Hepatocyte (in vitro differentiated cells): ENCODE measurements at regions not wholly inside any gene's neighbourhood (a gene's known extent, or its start where the extent isn't known, plus 50 kb on each side); places are given as distances from the start of the nearest gene placed in this dataset.
"Not testable (repeated sequence)": the region's sequence is repeated elsewhere in the genome, so short reads cannot be mapped to it uniquely, and the experiment has no call there.

Experiments
- DNase-seq: peaks from one replicate; pipeline ENCODE4 v3.0.0-alpha.2; 2016; ENCODE audit warnings: low spot score
- H2AFZ ChIP-seq: fragments of 200-600 bp; sonication (generic); 2 replicates; pipeline ENCODE4 v1.6.0; 2016; ENCODE audit warnings: antibody characterized with exemption, mild to moderate bottlenecking
- H3K27ac ChIP-seq: fragments of 200-600 bp; sonication (generic); 2 replicates; pipeline ENCODE4 v1.5.1; 2016; ENCODE audit warnings: mild to moderate bottlenecking
- H3K27me3 ChIP-seq: fragments of 200-600 bp; sonication (generic); 2 replicates; pipeline ENCODE4 v1.6.1; 2016
- H3K36me3 ChIP-seq: fragments of 200-600 bp; sonication (generic); replicated peaks from 2 replicates; pipeline ENCODE4 v1.5.1; 2016; ENCODE audit warnings: low read depth; ENCODE audit not compliant: insufficient read depth
- H3K4me1 ChIP-seq: fragments of 200-600 bp; sonication (generic); 2 replicates; pipeline ENCODE4 v1.5.1; 2016; ENCODE audit warnings: mild to moderate bottlenecking, moderate library complexity; ENCODE audit not compliant: insufficient read depth
- H3K4me2 ChIP-seq: fragments of 200-600 bp; sonication (generic); 2 replicates; pipeline ENCODE4 v1.6.0; 2016
- H3K4me3 ChIP-seq: fragments of 200-600 bp; sonication (generic); 2 replicates; pipeline ENCODE4 v1.5.1; 2016; ENCODE audit warnings: mild to moderate bottlenecking
- H3K79me2 ChIP-seq: fragments of 200-600 bp; sonication (generic); 2 replicates; pipeline ENCODE4 v1.6.0; 2017; ENCODE audit warnings: mild to moderate bottlenecking
- H3K9me2 ChIP-seq: fragments of 200-600 bp; sonication (generic); replicated peaks from 2 replicates; pipeline ENCODE4 v1.6.0; 2017; ENCODE audit warnings: mild to moderate bottlenecking; ENCODE audit not compliant: insufficient read depth
- H3K9me3 ChIP-seq: fragments of 200-600 bp; sonication (generic); 2 replicates; pipeline ENCODE4 v1.5.1; 2016; ENCODE audit warnings: low read depth, mild to moderate bottlenecking
- H4K20me1 ChIP-seq: fragments of 200-600 bp; sonication (generic); 2 replicates; pipeline ENCODE4 v1.6.0; 2016; ENCODE audit warnings: mild to moderate bottlenecking; ENCODE audit not compliant: insufficient read depth, poor library complexity, severe bottlenecking
- EZH2 ChIP-seq: fragments of 200-600 bp; sonication (generic); IDR thresholded peaks from 2 replicates; pipeline ENCODE4 v1.6.1; 2016; ENCODE audit warnings: antibody characterized with exemption, mild to moderate bottlenecking, borderline replicate concordance
- EZH2phosphoT487 ChIP-seq: fragments of 200-600 bp; sonication (generic); IDR thresholded peaks from one replicate; pipeline ENCODE4 v1.6.1; 2018; ENCODE audit warnings: antibody characterized with exemption, mild to moderate bottlenecking, low read depth, moderate library complexity; ENCODE audit not compliant: unreplicated experiment, severe bottlenecking
- WGBS: methylation state at CpG from one replicate; pipeline ENCODE4 v1.1.6; 2016; ENCODE audit warnings: low lambda C conversion rate; ENCODE audit errors: missing lambda C conversion rate; 5-methylcytosine and 5-hydroxymethylcytosine counted together
- TF ChIP-seq, protein P1 (sequence below): fragments of 200-600 bp; sonication (generic); IDR thresholded peaks from 2 replicates; pipeline ENCODE4 v1.5.1; 2016; ENCODE audit warnings: antibody characterized with exemption, mild to moderate bottlenecking; ENCODE audit not compliant: poor library complexity

DNA sequence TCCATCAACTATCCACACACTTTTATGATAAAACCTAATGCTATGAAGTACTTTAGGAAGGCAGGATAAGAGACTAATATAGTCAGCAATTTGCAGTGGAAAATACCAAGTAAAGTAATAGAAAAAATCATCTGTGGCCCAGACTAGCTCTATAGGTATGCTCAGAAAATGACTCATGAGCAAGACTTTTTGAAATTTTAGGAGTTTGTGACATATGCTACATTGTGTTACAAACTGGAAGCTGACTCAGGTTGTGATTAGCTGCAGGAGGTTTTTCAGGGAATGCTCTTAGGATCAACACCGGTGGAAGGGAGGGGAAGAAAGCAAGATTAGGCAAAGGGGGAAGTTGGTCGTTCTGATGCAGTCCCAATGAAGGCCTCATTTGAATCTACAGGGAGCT is 56.1 kb downstream of the FEZF1 start:
- 26% methylated on average over 2 of the region's 2 CpGs for WGBS

DNA sequence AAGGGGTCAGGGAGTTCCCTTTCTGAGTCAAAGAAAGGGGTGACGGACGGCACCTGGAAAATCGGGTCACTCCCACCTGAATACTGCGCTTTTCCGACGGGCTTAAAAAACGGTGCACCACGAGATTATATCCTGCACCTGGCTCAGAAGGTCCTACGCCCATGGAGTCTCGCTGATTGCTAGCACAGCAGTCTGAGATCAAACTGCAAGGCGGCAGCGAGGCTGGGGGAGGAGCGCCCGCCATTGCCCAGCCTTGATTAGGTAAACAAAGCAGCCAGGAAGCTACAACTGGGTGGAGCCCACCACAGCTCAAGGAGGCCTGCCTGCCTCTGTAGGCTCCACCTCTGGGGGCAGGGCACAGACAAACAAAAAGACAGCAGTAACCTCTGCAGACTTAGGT is 65.8 kb downstream of the FEZF1 start:
- not testable (repeated sequence) for H3K27ac ChIP-seq, H3K9me3 ChIP-seq, H4K20me1 ChIP-seq, H3K4me1 ChIP-seq, H3K79me2 ChIP-seq, DNase-seq, H3K4me2 ChIP-seq, H2AFZ ChIP-seq, H3K27me3 ChIP-seq, H3K36me3 ChIP-seq, H3K9me2 ChIP-seq, H3K4me3 ChIP-seq
- 84% methylated on average over 14 of the region's 14 CpGs for WGBS

More for the DNA sequence above, 56.1 kb downstream of the FEZF1 start:
- Histone ChIP-seq H3K27ac (no peak overlapping the region), H3K4me1 (no peaks in the 10 kb centered on the region), H3K4me3 (no peak overlapping the region), H4K20me1 (no peaks in the 10 kb centered on the region), H3K27me3 (peaks cover 14% of the 10 kb centered on the region), H3K9me2 (no peaks in the 10 kb centered on the region), H2AFZ (no peak overlapping the region), H3K79me2 (no peaks in the 10 kb centered on the region), H3K9me3 (no peaks in the 10 kb centered on the region), H3K4me2 (no peak overlapping the region), H3K36me3 (no peaks in the 10 kb centered on the region)
- no peak for DNase-seq
- no peak for TF ChIP-seq EZH2phosphoT487
- TF ChIP-seq, protein P1, sequence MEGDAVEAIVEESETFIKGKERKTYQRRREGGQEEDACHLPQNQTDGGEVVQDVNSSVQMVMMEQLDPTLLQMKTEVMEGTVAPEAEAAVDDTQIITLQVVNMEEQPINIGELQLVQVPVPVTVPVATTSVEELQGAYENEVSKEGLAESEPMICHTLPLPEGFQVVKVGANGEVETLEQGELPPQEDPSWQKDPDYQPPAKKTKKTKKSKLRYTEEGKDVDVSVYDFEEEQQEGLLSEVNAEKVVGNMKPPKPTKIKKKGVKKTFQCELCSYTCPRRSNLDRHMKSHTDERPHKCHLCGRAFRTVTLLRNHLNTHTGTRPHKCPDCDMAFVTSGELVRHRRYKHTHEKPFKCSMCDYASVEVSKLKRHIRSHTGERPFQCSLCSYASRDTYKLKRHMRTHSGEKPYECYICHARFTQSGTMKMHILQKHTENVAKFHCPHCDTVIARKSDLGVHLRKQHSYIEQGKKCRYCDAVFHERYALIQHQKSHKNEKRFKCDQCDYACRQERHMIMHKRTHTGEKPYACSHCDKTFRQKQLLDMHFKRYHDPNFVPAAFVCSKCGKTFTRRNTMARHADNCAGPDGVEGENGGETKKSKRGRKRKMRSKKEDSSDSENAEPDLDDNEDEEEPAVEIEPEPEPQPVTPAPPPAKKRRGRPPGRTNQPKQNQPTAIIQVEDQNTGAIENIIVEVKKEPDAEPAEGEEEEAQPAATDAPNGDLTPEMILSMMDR = no peak
- TF ChIP-seq EZH2 = no peak

DNA sequence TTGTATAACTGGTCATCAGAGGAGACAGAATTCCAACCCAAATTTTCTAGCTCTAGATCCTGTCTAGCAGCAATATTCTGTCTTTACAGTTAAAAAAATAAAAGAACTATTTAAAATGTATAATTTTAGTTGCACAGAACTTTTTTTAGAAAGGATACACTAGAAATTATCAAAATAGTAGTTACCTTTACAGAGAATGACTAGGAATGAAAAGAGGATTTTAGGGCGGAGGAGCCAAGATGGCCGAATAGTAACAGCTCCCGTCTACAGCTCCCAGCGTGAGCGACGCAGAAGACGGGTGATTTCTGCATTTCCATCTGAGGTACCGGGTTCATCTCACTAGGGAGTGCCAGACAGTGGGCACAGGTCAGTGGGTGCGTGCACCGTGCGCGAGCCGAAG is 66.3 kb downstream of the FEZF1 start:
- H3K27ac ChIP-seq, DNase-seq, H3K79me2 ChIP-seq, H4K20me1 ChIP-seq, H3K4me2 ChIP-seq, H3K36me3 ChIP-seq, H3K27me3 ChIP-seq, H3K4me3 ChIP-seq, H2AFZ ChIP-seq, H3K4me1 ChIP-seq, H3K9me2 ChIP-seq, H3K9me3 ChIP-seq: not testable (repeated sequence)
- 87% methylated on average over 13 of the region's 13 CpGs for WGBS

DNA sequence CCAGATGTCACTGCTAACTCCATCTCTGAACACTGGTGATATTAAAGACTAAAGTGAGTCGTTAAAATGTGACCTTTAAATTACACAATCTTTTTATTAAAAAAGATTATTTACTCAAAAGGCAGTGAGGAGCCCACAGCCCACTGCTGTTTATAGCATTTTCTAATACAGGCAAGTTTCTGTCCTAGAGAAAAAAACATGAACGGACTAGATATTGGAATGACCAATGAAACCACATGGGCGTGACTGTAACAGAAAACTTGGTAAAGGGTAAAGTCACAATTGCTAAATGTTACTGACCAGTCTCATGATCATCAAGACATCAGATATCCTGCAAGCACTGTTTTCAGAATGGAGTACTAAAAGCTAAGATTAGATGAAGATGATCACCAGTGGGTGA is 78.7 kb downstream of the FEZF1 start:
- no peak overlapping the region for H3K27ac ChIP-seq
- TF ChIP-seq, protein P1 = no peak
- TF ChIP-seq EZH2 = no peak
- TF ChIP-seq EZH2phosphoT487 = no peak
- no peaks in the 10 kb centered on the region for H3K27me3 ChIP-seq
- H3K4me2 ChIP-seq = no peak overlapping the region
- H3K4me3 ChIP-seq = no peak overlapping the region
- WGBS = 85% methylated on average over 3 of the region's 3 CpGs
- no peaks in the 10 kb centered on the region for H3K9me2 ChIP-seq
- no peaks in the 10 kb centered on the region for H3K9me3 ChIP-seq
- DNase-seq = no peak
- no peaks in the 10 kb centered on the region for H3K79me2 ChIP-seq
- H3K4me1 ChIP-seq = no peaks in the 10 kb centered on the region
- H4K20me1 ChIP-seq = no peaks in the 10 kb centered on the region
- no peak overlapping the region for H2AFZ ChIP-seq
- H3K36me3 ChIP-seq = no peaks in the 10 kb centered on the region

DNA sequence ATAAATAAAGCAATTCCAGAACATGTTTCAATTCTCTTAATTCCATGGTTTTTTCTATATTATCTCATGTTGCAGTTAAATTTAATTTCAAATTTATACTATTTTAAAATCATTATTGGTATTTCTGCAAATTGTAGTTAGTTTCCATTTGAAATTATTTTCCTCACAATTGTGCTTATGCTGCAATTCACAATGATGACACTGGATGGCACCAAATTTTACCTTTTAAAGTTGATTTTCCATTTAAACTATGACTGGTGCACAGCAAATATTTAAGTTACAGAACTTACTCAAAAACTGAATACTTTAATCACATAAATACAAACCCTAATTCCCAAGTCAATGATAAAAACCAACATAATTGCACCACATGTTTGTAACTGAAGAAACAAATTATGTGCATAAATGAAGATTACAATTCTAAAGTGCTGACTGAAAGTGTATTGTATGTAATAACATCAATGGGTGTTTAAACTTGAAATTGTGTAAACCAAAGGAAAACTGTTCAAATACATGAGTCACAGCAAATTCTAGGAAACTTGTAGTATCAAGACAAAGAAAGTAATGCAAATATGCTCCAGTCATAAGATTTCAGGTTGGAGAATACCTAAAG is 75.3 kb upstream of the AASS start:
- no peak overlapping the region for H3K4me2 ChIP-seq
- no peaks in the 10 kb centered on the region for H3K9me2 ChIP-seq
- no peaks in the 10 kb centered on the region for H3K36me3 ChIP-seq
- no peaks in the 10 kb centered on the region for H3K79me2 ChIP-seq
- no peak overlapping the region for H3K4me3 ChIP-seq
- no peaks in the 10 kb centered on the region for H3K27me3 ChIP-seq
- DNase-seq = peak; percentile 37
- no peak overlapping the region for H2AFZ ChIP-seq
- no peak overlapping the region for H3K27ac ChIP-seq
- no peak for TF ChIP-seq EZH2
- TF ChIP-seq, protein P1 = peak; percentile 82
- no peaks in the 10 kb centered on the region for H3K9me3 ChIP-seq
- H3K4me1 ChIP-seq = no peaks in the 10 kb centered on the region
- H4K20me1 ChIP-seq = no peaks in the 10 kb centered on the region
